ENCODE measurements at regions not wholly inside any gene's neighbourhood (a gene's known extent, or its start where the extent isn't known, plus 50 kb on each side); places are given as distances from the start of the nearest gene placed in this dataset.
"Not testable (repeated sequence)": the region's sequence is repeated elsewhere in the genome, so short reads cannot be mapped to it uniquely, and the experiment has no call there.

DNA sequence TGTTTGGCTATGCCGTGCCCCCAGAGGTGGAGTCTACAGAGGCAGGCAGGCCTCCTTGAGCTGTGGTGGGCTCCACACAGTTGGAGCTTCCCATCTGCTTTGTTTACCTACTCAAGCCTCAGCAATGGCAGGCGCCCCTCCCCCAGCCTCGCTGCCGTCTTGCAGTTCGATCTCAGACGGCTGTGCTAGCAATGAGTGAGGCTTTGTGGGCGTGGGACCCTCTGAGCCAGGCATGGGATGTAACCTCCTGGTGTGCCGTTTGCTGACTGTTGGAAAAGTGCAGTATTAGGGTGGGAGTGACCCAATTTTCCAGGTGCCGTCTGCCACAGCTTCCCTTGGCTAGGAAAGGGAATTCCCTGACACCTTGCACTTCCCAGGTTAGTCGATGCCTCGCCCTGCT, 652.8 kb upstream of the EEF2KMT start:
- DNase-seq (ENCODE audit: low read depth in 1 of 2, low spot score in 1 of 2), result not testable (repeated sequence)

DNA sequence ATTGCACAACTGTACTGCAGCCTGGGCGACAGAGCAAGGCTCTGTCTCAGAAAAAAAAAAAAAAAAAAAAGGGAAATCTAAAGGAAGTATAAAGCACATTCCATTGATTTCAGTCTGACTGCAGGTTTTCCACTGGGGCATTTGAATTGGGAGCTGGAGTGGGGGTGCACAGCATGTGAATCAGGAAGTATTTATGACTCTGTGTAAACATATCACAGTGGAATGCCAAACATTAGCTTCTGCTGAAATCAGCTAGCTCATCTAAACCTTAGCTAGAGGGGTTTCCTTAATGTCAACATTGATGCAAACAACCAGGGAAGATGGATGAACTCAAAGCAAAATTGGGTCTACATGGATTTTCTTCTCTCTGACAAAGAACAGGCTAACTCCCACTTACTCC, 641.0 kb upstream of the EEF2KMT start:
- no peak for DNase-seq (ENCODE audit: low read depth in 1 of 2, low spot score in 1 of 2)

DNA sequence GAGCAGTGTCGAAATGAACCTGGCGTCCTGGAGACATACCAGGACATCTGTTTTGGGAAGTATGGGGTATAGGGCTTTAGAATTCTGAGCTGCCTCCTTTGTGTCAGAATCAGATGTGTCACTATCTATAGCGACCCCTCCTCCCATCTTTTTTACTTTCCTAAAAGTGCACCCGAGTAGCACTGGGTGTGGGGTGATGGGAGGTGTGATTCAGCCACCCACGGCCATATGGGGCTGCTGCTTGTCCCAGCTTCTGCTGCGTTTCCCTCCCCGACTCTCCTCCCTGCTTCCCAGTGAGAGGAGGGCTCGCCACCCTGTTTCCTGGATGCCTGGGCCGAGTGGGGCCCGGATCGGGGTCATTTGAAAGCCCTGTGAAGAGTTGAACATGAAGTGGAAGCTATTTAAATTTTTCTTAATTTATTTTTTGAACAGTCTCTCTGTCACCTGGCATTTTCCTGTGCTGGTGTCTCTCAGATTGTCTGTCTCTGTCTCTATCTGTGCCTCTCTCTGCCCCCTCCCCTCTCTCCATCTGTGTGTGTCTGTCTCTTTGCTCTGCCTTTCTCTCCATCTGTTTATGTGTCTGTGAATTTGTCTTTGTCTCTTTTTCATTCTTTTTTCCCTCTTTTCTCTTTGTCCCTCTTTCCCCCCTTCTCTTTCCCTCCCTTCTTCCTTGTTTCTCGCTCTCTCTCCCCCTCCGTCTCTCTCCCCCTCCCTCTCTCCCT, 638.8 kb upstream of the EEF2KMT start:
- DNase-seq (ENCODE audit: low read depth in 1 of 2, low spot score in 1 of 2), result no peak

DNA sequence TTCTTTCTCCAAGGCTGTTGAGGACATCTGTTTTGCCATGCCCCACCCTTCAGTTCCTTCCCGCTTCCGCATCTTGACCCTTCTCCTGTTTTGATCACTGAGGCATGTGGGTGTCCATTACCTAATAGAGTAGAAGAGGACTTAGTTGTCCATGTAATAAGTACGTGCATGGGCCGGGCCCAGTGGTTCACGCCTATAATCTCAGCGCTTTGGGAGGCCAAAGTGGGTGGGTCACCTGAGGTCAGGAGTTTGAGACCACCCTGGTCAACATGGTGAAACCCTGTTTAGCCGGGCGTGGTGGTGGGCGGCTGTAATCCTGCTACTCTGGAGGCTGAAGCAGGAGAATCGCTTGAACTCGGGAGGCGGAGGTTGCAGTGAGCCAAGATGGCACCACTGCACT, 637.8 kb upstream of the EEF2KMT start:
- no peak for DNase-seq (ENCODE audit: low read depth in 1 of 2, low spot score in 1 of 2)

DNA sequence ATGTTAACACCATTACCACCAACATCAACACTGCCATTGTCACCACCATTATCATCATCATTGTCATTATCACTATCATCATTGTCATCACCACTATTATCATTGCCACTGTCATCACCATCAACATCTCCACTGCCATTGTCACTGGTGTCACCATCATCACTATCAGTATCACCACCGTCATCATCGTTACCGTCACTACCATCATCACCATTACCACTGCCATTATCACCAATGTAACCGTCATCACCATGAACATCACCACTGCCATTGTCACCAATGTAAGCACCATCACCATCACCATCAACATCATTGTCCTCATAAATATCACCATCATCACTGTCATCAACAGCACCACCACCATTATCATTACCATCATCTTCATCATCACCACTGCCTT, 633.2 kb upstream of the EEF2KMT start:
- DNase-seq (ENCODE audit: low read depth in 1 of 2, low spot score in 1 of 2), result no peak

DNA sequence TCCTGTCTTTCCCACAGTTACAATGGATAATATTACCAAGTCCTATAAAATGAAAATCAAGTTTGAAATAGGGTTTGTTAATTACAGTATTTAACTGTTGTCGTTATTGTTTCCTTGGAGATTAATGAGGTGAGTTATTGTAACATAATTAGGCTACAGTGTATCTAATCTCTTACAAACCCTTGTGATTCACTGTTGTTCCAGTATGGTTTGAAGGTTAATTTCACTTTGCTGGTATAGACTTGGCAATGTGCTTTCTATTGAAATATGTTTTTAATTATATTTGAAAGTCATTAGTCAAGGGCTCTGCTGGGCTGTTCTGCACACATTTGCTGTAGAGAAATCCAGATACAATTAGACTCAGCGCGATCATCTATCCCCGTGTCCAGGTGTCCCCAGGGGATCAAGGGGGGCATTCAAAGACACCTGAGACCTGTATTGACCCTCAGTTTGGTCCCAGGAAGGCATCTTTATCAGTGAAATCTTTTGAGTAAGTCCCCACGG, 624.6 kb upstream of the EEF2KMT start:
- DNase-seq (ENCODE audit: low read depth in 1 of 2, low spot score in 1 of 2), result no peak

DNA sequence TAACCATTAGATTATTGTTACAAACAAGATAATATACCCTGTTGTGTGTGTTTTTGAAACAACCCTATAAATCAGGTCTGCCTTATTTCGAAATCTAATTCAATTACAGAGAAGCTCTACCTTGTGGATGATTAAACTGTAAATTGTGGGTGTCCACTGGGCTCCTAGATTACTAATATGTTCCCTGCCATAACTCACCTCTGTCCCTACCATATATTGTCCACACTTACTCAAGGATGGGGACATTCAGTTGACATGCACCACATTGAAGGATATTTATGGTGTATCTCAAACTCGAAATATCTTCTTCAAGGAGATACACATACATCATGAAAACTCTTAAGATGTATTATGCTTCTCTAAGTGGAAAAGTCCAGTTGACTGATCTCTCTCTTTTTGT, 617.6 kb upstream of the EEF2KMT start:
- DNase-seq (ENCODE audit: low read depth in 1 of 2, low spot score in 1 of 2), result no peak

DNA sequence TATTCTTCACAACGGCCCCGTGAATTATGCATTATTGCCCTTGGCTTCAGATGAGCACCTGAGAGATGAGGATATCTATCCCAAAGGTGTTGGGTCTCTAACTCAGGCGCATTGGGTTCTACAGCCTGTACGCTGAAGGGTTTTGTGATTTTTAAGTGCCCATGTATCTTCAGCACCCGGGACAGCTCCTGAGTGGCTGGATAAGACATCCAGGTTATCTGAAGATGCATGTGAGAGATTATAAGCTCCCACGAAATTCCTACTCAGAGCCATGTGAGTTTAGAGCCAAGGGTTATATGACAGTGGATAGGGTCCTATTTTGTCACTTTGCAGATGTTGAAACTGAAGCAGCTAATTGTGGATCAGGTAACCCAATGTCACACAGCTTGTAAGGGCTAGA, 612.3 kb upstream of the EEF2KMT start:
- no peak for DNase-seq (ENCODE audit: low read depth in 1 of 2, low spot score in 1 of 2)

DNA sequence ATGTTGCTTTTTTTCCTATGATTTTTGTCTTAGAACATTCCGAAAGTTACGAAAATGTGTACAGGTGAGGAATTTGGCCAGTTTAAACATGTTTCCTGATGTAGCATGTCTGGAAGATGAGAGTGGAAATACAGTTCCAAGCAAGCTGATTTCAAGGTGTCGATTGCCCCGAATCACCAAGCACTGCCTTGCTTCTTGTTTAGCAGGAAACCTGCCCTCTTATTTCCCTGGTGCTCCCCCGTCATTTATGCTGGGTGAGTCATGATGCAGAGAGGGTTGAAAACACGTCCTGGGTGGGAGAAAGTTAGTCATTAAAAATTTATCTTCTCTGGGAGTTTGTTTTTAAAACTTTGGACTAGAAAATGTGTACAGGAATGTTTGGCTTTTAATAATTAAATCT, 608.6 kb upstream of the EEF2KMT start:
- no peak for DNase-seq (ENCODE audit: low read depth in 1 of 2, low spot score in 1 of 2)

DNA sequence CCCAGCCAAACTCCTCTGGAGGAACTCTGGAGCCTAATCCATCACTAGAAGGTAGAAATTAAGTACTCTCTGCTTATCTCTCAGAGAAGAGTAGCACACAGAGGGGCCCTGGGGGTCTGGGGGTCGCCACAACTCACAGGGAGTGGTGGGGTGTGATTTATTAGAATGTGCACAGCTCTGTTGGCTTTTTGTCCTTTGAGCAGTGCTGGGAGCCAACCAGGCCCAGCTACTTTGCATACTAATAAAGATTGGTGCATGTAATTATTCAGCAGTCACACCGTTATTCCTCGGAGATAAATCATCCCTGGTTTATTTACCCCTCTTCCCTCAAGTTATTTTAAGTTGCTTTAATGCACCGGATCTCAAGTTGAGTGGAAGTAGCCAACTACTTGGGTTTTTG, 606.7 kb upstream of the EEF2KMT start:
- no peak for DNase-seq (ENCODE audit: low read depth in 1 of 2, low spot score in 1 of 2)

DNA sequence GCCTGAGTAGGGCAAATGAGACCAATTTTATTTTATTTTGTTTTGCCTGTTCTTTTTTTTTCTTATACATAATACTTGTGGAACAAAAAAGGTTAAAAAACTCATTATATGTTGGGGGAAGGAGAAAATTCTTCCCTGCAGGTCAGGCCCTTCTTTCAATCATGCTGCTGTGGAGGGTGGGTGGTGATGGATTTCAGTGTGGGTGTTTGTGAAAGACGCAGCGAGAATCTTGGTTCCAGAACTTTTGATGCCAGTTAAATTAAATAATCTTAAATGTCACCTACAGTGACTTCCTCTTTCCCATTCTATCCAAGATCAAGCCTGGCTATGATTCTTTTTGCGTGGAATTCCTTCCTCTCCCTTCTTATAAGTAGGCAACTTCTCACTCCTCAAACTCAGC, 595.8 kb upstream of the EEF2KMT start:
- no peak for DNase-seq (ENCODE audit: low read depth in 1 of 2, low spot score in 1 of 2)

DNA sequence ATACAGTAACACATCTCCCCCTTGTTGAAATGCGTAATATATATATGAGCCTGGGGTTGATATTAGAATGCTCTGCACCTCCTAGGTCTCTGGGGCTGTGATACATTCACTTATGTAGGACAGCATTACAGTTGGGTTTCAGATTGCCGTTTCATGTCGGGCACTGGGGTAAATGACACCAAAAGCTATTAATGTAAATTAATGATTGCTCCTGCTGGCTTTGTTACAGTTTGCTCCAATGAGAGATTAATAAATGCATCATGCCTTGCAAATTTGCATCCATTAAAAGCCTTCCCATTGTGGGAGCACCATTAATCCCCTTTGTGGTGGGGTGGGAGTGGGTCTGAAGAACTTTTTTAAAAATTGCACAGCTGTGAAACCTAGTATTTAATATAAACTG, 584.4 kb upstream of the EEF2KMT start:
- DNase-seq (ENCODE audit: low read depth in 1 of 2, low spot score in 1 of 2), result no peak

DNA sequence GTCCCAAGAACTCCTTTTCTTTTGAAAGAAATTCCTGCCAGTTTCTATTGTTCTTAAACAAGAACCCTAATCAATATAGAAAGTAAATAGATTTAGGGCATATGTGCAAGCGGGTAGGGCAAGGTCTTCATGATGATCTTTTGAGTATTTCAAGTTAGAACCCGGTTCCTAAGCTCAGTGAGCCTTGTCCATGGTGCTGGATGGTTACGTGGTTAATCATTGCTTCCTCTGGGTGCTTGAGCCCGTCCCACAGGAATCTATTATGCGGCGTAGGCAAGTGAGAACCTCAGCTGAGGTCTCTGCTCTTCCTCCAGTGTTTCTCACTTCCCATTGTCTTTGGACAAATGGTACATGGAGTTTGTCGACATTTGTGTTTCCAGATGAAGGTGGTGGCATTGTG, 580.8 kb upstream of the EEF2KMT start:
- DNase-seq (ENCODE audit: low read depth in 1 of 2, low spot score in 1 of 2), result no peak

DNA sequence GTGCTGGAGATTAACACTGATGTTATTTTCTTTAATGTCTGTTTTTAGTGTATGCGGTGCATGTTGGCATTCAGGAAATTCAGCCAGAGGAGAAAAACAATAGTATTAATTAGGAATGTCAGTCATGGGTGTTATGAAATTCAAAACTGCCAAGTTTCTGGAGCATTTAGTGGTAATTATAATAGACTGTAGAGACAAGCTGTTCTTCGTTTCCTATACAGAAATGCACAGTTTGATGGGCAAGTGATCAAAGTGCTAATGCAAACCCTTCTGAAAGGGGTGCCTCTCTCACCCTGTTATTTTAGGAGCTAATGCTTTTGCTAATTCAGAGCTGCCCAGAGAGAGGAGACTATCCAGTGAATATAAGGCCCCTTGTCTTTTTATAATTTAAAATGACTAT, 573.8 kb upstream of the EEF2KMT start:
- no peak for DNase-seq (ENCODE audit: low read depth in 1 of 2, low spot score in 1 of 2)

DNA sequence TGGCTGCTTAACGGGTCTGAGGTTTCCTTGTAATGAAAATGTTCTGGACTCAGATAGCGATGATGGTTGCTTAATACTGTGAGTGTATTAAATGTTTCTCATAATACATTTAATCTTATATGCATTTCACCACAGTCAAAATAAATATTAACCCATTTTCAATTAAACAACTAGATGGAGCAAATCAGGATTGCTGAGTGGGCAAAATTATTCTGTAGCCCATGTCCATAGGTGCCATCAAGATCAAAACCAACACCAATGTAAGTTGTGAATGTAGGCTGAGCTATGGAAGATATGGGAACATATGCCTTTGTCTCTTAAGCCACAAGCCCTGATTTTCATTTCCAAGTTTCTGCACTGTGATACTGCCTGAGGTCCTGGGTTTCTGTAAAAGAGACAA, 572.6 kb upstream of the EEF2KMT start:
- DNase-seq (ENCODE audit: low read depth in 1 of 2, low spot score in 1 of 2), result no peak

DNA sequence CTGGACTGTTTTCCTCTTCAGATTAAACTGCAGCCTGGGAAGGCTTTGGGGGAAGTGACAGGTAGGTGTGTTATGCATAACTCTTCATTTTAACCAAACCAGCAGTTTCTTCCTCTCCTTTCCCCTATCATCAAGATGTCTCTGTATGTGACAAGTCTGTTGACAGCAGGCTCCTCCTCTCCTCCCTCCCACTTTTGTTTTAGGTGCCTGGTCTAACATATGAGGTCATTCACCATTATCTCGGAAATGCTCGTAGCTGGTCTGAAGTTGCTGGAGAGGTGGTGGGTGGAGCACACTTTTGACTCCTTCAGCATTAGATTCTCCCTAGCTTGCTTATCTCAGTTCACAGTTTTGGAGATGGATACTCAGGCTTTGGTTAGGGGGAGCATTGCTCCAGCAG, 571.0 kb upstream of the EEF2KMT start:
- no peak for DNase-seq (ENCODE audit: low read depth in 1 of 2, low spot score in 1 of 2)

DNA sequence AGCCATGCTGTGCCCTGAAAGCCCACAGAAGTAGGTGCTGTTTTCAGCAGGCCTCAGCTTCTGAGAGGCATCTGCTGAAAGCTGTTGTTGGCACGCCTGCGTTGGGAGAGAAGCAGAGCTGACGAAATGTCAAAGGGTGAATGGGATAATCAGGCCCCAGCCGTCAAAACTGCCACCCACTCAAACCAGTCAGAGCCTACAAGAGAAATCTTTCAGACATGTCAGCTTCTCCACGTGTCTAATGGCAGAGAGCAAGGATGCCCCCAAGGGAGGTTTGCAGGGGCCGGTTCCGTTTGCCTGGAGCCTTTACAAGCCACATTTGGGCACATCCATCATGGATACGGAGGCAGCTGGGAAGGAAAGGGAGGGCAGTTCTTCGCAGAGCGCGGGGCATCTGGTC, 568.2 kb upstream of the EEF2KMT start:
- DNase-seq (ENCODE audit: low read depth in 1 of 2, low spot score in 1 of 2), result no peak

DNA sequence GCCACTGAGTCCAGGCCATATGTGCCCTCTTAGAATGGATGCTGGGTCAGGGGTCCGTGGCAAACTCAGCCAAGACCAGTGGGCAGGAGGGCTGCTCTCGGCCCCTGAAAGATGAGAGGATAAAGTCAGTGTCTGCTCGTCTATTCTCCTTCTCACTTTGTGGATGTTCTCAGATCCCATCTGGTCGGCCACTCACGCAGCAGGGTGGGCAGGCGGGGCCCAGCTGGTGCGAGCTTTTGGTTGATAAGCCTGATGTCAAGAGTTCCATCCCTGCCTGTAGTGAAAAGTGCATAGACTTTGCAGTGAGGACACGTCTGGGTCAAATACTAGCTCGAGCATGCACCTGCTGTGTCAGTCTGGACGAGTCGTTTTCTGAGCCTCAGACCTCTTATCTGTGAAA, 556.2 kb upstream of the EEF2KMT start:
- DNase-seq (ENCODE audit: low read depth in 1 of 2, low spot score in 1 of 2), result no peak

DNA sequence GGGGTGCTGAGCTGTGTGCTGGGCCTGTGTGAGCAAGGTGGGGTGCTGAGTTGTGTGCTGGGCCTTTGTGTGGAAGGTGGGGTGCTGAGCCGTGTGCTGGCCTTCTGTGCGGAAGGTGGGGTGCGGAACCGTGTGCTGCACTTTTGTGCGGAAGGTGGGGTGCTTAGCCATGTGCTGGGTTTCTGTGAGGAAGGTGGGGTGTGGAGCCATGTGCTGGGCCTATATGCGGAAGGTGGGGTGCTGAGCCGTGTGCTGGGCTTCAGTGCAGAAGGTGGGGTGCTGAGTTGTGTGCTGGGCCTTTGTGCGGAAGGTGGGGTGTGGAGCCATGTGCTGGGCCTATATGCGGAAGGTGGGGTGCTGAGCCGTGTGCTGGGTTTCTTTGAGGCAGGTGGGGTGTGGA, 555.4 kb upstream of the EEF2KMT start:
- DNase-seq (ENCODE audit: low read depth in 1 of 2, low spot score in 1 of 2), result no peak

DNA sequence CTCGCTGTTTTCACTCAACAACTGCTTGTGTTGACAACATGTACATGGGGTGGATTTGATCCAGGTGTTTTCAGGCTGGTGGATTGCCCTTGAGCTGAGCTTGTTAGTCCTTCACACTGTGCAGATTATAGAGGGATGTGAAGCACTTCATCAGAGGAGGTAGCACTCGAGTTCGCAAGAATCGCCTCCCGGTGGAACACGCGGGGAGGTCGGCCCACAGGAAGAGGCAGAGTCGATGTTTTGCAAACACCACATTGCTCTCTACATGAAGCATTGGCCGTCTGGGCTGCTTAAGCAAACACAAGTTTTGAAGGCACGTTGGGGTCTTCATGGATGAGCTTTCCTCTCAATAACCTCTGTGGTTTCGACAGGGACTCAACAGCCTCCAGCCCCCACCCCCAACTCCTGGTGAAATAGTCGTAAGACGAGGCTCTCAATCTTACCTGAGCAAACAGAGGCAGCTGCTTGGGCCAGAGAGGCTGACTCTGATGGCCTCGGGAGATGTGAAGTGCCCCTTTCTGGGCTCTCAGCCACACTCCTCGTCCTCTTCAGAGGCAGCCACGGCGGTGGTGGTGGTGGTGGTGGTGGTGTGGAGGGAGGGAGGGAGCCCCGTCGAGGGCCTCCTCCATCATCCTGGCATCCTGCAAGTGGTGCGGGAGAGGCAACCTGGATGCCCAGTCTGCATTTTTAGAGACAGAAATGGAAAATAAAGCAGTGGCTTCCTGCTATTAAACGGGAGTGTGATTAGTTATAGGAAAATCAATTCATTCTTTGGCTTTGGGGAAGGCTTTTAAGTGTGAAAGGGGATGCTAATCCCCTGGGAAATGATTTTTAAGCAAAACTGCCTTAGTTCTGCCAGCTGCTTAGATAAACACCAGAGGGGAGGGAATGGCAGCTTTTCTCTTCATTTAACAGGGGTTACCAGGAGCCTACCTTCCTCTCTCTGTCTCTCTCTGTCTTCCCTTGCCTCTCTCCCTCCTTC, 552.5 kb upstream of the EEF2KMT start:
- DNase-seq (ENCODE audit: low read depth in 1 of 2, low spot score in 1 of 2), result no peak

DNA sequence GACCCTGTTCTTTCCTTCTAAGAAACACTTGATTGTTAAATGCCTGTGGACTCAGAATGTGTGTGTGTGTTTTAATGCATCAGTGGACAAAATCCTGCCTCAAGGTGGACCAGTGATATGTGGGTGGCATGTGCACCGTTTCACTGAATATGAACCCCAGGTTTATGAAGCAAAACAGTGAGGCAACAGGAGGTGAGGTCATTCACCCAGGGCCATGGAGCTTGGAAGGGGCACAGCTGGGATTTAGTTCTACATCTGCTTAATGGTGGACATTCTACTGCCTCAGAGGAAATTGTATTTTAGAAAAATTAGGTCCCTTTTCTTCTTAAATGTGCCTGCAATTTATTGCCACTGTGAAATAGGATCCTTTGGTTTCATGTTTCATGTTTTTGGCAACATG, 549.5 kb upstream of the EEF2KMT start:
- DNase-seq (ENCODE audit: low read depth in 1 of 2, low spot score in 1 of 2), result no peak

DNA sequence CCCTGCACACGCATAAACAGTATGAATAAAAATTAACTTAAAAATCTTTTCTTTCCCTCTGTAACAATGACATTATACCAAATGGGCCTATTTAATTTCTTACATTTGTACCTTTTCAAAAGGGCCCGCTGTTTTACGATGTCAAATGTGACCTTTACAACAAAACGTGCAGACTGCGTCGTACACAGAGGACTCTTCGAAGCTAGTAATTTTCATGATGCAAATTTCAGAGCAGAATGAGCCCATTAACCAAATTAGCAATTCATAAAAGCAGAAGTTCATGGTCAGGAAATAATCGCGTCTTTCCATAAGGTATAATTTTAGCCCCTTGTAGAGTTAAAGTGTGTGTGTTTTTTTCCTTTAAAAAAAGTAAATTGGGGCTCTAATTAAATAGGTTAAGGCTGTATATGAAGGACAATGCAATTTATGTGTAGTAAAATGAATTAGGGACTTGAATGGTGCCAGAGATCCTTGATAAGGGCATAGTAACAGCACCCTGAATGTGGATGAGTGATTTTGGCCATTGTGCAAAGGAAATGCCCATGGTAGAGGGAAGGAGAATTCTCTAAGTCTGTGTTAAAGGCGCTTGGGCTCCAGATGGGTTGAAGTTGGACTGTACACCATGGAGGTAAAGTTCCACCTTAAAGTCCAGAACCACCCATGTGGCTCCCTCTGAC, 546.4 kb upstream of the EEF2KMT start:
- no peak for DNase-seq (ENCODE audit: low read depth in 1 of 2, low spot score in 1 of 2)
